AG04450 (cell line): ENCODE measurements at regions not wholly inside any gene's neighbourhood (a gene's known extent, or its start where the extent isn't known, plus 50 kb on each side); places are given as distances from the start of the nearest gene placed in this dataset.
"Not testable (repeated sequence)": the region's sequence is repeated elsewhere in the genome, so short reads cannot be mapped to it uniquely, and the experiment has no call there.

ENCODE experiments used
- CTCF ChIA-PET: fragments of 300-600, 350-600 bp; formaldehyde crosslinking; extraction: SDS; loops from one replicate; lab custom pipeline; 2022; ENCODE audit warnings: antibody characterized with exemption, inconsistent platforms; lab: Charles Lee
- POLR2A ChIA-PET: fragments of 350-600 bp; formaldehyde crosslinking; extraction: SDS; loops from one replicate; lab custom pipeline; 2021; ENCODE audit warnings: antibody characterized with exemption, inconsistent platforms; lab: Yijun Ruan, JAX
- DNase-seq: peaks from one replicate; pipeline ENCODE4 v3.0.0-alpha.2; 2011; ENCODE audit warnings: low read depth, low spot score
- H3K27ac ChIP-seq: one replicate; pipeline ENCODE4 v1.5.1; 2012; ENCODE audit warnings: low read depth, low read length, control low read depth
- H3K27me3 ChIP-seq: one replicate; pipeline ENCODE4 v1.6.0; 2012; ENCODE audit warnings: low read length; ENCODE audit not compliant: control insufficient read depth, insufficient read depth
- H3K4me3 ChIP-seq: 2 replicates; pipeline ENCODE4 v1.5.1; 2011; ENCODE audit warnings: mild to moderate bottlenecking, low read depth, low read length, control low read depth
- H3K9me3 ChIP-seq: 2 replicates; pipeline ENCODE4 v1.5.1; 2012; ENCODE audit warnings: low read length; ENCODE audit not compliant: control insufficient read depth, insufficient read depth
- CTCF ChIP-seq: IDR thresholded peaks from 2 replicates; pipeline ENCODE4 v1.5.1; 2011; ENCODE audit warnings: low read depth, low read length, control low read depth, inconsistent platforms

- H3K9me3 ChIP-seq: peaks cover 48% of the 10 kb centered on the region
- no peak for TF ChIP-seq CTCF
- no peaks in the 10 kb centered on the region for H3K27me3 ChIP-seq
- POLR2A ChIA-PET: no interaction called here
- H3K27ac ChIP-seq: no peak overlapping the region
- no peak for DNase-seq
- CTCF ChIA-PET: no interaction called here
- no peak overlapping the region for H3K4me3 ChIP-seq
These were observed 419.5 kb downstream of the TMEM121 start for GRCh38 chr14:105945896-105946295.

DNA sequence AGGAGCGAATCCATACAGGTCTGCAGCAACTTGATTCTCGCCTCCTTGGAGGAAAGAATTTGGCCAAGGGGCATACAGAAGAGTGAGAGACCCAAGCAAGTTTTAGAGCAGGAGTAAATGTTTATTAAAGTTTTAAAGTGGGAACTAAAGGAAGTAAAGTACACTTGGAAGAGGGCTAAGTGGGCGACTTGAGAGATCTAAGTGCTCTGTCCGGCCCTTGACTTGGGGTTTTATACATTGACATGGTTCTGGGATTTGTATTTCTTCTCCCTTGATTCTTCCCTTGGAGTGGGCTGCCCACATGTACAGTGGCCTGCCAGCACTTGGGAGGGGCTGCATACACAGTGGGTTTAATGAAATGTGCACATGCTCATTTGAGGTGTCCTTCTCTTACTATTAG, 421.2 kb downstream of the TMEM121 start:
- CTCF ChIA-PET: no interaction called here
- Histone ChIP-seq H3K27me3 (no peaks in the 10 kb centered on the region), H3K9me3 (peaks cover 44% of the 10 kb centered on the region), H3K27ac (no peak overlapping the region), H3K4me3 (no peak overlapping the region)
- TF ChIP-seq CTCF: no peak
- POLR2A ChIA-PET: no interaction called here
- no peak for DNase-seq

DNA sequence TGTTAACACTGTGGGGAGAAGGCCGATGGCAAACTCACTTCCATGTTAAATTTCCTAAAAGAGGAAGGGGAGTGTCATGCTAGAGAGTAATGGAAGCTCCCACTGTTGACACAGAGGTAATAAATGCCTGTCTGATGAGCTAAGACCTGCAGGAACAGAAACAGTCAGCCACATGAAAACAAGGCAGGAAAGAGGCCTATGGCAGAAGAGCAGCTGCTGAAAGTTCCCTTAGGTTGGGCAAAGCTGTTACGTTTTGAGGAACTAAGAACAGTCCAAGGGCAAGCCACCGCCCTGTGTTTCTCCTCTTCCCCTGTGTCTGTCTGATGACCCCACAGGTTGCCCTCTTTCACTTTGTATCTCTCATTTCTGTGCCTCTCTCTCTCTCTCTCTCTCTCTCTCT, 422.6 kb downstream of the TMEM121 start:
- CTCF ChIA-PET, H3K27me3 ChIP-seq, DNase-seq, H3K27ac ChIP-seq, POLR2A ChIA-PET, H3K4me3 ChIP-seq: not testable (repeated sequence)
- peaks cover 43% of the 10 kb centered on the region for H3K9me3 ChIP-seq

GRCh38 chr14:105950364-105950892, 424.0 kb downstream of the TMEM121 start:
- CTCF ChIA-PET, H3K27ac ChIP-seq, POLR2A ChIA-PET, H3K27me3 ChIP-seq, DNase-seq, H3K4me3 ChIP-seq: not testable (repeated sequence)
- peaks cover 33% of the 10 kb centered on the region for H3K9me3 ChIP-seq

GRCh38 chr14:105951399-105951798, 425.0 kb downstream of the TMEM121 start:
- Histone ChIP-seq H3K4me3 (no peak overlapping the region), H3K27ac (no peak overlapping the region), H3K27me3 (no peaks in the 10 kb centered on the region), H3K9me3 (peaks cover 25% of the 10 kb centered on the region)
- POLR2A ChIA-PET: no interaction called here
- DNase-seq: no peak
- CTCF ChIA-PET: no interaction called here
- TF ChIP-seq CTCF: no peak

- Histone ChIP-seq H3K9me3 (peaks cover 21% of the 10 kb centered on the region), H3K27ac (no peak overlapping the region), H3K4me3 (no peak overlapping the region), H3K27me3 (no peaks in the 10 kb centered on the region)
- ChIA-PET POLR2A (no interaction called here), CTCF (no interaction called here)
- DNase-seq: no peak
- TF ChIP-seq CTCF: no peak
These were observed 425.8 kb downstream of the TMEM121 start for GRCh38 chr14:105952222-105952621.
